G401 (cell line): ENCODE measurements at regions not wholly inside any gene's neighbourhood (a gene's known extent, or its start where the extent isn't known, plus 50 kb on each side); places are given as distances from the start of the nearest gene placed in this dataset.
"Not testable (repeated sequence)": the region's sequence is repeated elsewhere in the genome, so short reads cannot be mapped to it uniquely, and the experiment has no call there.

Experiments
- DNase-seq: peaks from one replicate; pipeline ENCODE4 v3.0.0-alpha.2; 2015; ENCODE audit warnings: low spot score
- in situ Hi-C: cut with HindIII; loops from 2 replicates; pipeline ENCODE4 v1.10.0; 2016; ENCODE audit warnings: low sequenced_read_pairs, mixed read lengths

DNA sequence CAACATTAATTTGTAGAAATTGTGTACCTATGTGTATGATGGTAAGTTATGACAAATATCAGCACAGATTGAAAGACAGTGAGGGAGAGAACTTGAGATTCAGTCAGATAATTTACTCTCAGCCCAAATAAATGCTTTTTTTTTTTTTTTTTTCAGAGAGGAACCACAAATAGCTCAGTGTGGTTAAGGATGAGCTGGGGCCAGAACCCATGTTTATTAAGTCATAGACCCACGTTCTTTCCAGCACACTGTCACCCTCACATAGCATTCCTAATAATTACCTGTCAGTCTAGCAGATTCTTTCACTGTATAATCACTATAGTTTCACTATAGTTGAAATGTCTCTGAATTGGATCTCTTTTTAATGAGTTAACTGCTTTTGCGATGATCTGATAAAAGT is 246.1 kb downstream of the ZIC1 start:
- in situ Hi-C loops: no loop called here
- no peak for DNase-seq

DNA sequence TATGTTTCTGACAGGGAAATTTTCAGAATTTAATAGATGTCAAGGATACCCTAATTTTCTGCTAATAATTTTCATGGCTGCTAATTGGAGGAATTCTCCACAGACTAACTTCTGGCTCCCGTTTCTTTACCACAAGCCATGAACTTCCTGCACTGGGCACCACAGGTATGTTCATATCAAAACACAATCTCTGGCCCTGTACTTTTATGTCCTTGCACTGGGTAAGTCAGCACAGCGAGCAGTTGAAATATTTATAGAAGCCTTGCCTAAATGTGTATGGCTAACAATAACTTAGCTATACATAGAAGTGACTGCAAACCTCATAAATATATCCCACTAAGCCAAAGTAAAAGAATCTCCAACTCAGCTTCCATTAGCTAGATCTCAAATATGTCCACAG is 246.9 kb downstream of the ZIC1 start:
- in situ Hi-C loops: no loop called here
- no peak for DNase-seq

DNA sequence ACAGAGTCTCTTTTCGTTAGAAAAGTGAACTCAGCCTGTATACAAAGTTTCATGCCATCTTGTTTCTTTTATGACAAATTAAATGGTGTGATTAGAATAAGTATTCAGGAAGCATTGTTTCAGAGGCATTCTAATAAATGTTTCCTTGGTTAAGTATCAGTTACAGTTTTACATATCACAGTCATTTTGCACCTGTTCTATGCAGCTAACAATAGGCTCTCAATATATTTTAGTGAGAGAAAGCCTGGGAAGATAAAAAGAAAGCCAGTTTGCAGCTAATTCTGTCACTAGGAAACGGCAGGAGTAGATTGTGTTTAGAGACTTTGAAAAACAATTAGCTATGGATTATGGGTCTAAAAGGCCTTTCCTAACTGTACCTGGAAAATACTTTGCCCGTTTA is 252.8 kb downstream of the ZIC1 start:
- in situ Hi-C loops: no loop called here
- DNase-seq: no peak

DNA sequence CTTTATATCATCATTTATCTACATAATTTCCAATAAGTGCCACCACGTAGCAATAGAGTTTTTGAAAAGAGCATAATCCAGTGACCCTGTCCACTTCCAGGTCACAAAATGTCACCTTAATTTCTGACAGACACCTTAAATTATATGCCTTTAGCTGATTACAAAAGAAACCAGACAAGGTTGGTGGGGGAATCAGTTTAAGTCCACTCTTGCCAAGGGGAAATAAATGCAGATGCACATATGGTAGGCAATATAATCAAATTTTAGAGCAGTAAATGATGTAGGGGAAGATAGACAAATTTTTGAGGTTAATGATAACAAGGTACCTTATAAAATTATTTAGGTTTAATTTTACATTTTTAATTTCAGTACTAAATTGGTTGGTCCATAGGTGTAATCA is 253.5 kb downstream of the ZIC1 start:
- in situ Hi-C loops: no loop called here
- DNase-seq: no peak

DNA sequence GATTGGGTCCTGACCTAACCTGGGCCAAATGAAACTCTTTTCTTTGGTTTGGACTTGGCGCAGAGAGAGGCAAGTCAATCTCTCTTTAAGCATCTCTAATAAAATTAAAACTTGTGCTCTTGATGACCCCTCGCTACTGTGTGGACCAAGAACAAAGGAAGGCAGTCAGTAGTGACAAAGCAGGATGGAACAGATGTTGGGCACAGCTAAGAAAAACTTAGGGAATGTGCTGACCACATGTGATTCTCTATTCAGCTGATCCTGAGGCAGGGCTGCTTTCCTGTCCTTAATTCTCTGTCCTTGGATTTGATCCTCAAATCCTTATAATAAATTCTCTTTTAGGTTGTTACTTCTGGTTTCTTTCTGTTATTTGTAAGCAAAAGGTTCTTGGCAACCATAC is 259.9 kb downstream of the ZIC1 start:
- DNase-seq: no peak
- in situ Hi-C loops: no loop called here

DNA sequence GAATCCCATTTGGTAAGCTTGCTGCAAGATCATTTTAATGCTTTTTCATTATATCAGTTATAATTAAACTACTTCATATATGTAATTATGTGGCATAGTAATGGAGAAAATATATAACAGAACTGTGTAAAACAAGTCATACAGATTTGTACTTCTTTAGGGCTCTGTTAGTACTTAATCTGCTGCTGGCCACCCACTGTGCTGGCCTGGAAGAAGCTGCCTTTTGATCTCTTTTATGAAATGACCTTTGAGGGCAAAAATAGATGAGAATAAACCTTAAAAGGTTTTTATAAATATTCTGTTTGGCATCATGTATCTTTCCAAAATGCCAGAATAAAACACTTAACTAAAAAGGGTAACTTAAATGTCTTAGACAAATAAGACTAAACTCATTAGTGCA is 262.9 kb downstream of the ZIC1 start:
- in situ Hi-C loops: no loop called here
- peak; percentile 52 for DNase-seq

DNA sequence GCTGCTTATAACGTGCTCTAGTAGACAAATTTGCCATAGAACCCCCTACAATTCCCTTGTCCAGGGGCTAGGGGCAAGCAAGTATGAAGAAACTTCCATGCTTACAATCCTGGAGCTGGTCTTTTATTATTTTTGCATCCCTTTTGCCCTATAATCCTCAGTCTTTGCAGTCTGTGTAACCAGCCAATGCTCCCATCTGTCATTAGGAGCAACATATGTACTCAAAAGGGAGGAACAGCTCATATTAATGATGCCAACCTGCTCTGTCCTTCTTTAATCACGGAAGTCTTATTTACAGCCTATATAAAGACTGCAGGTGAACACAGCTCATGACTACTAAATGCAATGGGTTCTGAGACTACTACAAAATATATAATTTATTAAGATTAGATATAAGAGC is 263.3 kb downstream of the ZIC1 start:
- DNase-seq: peak; percentile 96
- in situ Hi-C loops: no loop called here

DNA sequence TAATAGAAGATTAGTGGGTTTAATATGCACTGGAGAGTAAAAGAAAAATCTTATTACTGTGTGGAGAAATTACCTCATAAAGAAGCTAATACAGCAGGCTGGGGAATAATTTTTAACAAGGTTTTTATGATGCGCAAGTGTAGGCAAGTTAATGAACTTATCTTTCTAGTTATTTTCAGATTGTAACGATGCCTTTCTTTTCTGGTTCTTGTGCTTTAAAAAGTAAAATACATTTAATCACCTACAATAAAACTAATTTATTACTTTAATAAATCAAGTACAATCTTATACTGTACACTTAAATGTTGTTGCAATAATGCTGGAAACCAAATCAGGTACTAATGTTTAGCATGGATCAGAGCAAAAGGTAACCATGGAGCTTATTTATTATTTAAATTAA is 266.6 kb downstream of the ZIC1 start:
- in situ Hi-C loops: no loop called here
- no peak for DNase-seq

DNA sequence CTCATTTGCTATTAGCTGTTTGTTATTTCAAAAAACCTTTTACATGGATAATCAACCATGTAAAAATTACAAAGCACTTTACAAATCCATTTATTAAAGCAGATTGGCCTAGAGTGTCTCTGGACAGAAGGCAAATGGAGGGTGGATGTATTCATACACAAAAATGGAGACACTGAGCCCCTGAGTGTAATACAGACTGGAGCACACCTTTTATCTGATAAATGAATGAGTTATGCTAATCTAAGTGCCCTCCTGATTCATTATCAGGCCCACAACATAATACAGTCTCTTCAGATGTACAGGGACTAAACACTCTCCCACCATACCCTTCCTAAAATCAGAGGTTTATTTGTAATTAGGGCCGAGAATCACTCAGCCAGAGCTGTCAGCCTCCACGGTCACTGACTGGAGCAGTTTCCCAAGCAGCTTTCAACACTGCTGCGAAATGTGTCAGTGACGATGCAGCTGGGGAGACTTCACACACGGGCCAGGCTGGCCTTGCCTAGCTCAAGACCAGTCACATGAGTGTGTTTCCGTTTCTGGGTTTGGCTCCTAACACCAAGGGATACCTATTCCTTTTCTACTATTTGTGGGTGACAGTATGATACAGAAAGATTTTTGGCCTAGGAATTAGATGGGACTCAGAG is 271.8 kb downstream of the ZIC1 start:
- peak; percentile 87 for DNase-seq
- in situ Hi-C loops: no loop called here

DNA sequence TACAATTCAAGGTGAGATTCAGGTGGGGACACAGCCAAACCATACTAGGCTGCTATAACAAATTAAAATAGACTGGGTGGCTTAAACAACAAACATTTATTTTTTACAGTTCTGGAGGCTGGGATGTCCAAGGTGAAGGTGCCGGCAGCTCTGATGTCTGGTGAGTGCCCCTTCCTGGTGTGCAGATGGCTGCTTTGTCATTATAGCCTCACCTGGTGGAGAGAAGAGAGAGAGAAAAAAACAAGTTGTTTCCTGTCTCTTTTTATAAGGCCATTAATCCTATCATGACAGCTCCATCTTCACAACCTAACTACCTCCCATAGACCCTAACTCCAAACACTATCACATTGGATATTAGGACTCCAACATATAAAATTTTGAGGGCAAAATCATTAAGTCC is 279.7 kb downstream of the ZIC1 start:
- in situ Hi-C loops: no loop called here
- DNase-seq: no peak

DNA sequence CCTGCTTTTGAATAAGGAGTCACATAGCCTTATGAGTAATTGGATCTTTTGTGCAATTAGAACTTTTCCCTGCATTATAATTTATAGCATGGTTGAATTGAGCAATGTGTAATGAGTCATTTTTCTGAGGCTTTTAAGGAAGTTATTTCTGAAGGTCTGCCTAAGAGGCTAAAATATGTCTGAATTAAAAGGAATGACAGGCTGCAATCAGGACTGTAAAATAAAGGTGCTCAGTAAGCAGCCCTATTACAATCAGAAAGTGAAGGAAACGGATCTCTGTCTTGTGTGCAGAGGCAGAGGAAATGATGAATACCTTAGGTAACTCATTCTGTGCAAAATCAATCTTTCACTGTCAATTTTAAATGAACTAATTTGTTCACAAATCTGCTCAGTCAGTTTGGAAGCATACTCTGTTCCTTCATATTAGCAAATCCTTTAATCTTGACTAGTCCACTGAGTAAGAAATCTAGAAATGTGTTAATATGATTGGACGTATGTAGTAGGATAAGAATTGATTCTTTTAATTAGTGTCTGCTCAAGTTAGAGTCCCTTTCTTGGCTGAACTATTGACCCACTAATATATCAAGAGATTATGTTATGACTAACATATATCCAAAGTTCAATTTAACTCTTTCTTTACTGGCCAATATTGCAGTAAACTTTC is 290.1 kb downstream of the ZIC1 start:
- no peak for DNase-seq
- in situ Hi-C loops: no loop called here

DNA sequence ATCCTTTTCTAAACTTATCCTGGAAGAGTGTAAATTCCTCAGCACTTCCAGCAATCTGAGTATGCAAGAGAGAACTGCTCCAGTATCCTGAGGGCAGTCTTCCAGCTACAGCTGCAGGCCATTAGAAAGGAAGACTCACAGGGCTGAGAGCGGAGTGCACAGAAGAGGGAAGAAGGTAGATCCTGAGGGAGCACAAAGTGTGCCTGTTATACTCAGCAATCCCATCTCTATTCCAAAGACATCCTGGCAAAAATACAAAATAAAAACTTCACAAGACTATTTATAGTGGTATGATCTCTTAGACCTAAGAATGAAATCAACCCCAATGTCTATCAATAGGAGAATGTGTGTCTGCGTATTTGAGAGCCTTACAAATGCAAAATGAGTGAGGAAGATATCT is 292.0 kb downstream of the ZIC1 start:
- in situ Hi-C loops: no loop called here
- no peak for DNase-seq

DNA sequence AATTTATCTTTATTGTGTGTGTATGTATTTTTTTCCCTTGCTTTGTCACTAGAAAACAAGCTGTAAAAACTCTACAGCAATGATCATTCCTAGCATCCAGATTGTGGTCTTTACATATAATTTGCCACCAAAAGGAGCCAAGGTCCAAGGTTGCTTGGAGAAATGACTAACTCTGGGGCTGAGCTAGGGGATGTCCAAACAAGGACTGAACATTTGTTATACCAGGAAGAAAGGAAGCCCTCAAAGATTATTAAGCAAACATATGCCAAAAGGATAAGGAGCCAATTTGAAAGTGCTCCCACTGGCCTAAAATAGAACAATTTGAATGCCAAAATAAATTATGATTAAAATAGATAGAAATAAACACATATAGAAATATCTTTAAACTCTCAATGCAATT is 293.3 kb downstream of the ZIC1 start:
- peak; percentile 90 for DNase-seq
- in situ Hi-C loops: no loop called here

DNA sequence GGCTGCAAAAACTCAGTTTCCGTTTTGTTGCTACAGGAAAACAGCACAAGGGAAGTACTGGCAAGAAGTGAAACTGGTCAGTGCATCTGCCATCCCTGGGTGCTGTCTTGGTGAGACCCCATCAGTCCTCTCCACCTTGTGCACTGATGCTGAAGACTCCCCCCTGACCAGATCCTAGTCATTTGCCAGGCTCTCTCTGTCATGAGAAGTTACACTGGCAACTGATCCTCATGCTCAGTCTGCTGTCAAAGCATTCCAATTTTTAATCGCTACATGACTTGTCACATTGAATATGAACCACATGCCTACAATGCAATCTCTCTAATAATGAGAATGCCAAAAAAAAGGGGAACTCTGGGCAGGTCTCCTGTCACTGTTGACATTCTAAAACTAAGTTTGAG is 296.5 kb downstream of the ZIC1 start:
- peak; percentile 96 for DNase-seq
- in situ Hi-C loops: no loop called here

DNA sequence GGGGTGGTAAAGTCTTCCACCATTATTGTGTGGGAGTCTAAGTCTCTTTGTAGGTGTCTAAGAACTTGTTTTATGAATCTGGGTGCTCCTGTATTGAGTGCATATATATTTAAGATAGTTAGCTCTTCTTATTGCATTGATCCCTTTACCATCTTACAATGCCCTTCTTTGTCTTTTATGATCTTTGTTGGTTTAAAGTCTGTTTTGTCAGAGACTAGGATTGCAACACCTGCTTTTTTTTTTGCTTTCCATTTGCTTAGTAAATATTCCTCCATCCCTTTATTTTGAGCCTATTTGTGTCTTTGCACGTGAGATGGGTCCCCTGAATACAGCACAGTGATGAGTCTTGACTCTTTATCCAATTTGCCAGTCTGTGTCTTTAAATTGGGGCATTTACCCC is 301.6 kb downstream of the ZIC1 start:
- in situ Hi-C loops, DNase-seq: not testable (repeated sequence)

DNA sequence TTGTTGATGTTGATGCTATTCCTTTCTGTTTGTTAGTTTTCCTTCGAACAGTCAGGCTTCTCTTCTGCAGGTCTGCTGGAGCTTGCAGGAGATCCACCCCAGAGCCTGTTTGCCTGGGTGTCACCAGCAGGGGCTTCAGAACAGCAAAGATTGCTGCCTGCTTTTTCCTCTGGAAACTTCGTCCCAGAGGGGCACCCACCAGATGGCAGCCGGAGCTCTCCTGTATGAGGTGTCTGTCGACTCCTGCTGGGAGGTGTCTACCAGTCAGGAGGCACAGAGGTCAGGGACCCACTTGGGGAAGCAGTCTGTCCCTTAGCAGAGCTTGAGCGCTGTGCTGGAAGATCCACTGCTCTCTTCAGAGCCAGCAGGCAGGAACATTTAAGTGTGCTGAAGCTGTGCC is 303.2 kb downstream of the ZIC1 start:
- in situ Hi-C loops: no loop called here
- no peak for DNase-seq

DNA sequence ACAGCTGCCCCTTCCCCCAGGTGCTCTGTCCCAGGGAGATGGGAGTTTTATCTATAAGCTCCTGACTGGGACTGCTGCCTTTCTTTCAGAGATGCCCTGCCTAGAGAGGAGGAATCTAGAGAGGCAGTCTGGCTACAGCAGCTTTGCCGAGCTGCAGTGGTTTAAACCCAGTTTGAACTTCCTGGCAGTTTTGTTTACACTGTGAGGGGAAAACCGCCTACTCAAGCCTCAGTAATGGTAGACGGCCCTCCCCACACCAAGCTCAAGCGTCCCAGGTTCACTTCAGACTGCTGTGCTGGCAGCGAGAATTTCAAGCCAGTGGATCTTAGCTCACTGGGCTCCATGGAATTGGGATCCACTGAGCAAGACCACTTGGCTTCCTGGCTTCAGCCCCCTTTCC is 303.6 kb downstream of the ZIC1 start:
- DNase-seq, in situ Hi-C loops: not testable (repeated sequence)

DNA sequence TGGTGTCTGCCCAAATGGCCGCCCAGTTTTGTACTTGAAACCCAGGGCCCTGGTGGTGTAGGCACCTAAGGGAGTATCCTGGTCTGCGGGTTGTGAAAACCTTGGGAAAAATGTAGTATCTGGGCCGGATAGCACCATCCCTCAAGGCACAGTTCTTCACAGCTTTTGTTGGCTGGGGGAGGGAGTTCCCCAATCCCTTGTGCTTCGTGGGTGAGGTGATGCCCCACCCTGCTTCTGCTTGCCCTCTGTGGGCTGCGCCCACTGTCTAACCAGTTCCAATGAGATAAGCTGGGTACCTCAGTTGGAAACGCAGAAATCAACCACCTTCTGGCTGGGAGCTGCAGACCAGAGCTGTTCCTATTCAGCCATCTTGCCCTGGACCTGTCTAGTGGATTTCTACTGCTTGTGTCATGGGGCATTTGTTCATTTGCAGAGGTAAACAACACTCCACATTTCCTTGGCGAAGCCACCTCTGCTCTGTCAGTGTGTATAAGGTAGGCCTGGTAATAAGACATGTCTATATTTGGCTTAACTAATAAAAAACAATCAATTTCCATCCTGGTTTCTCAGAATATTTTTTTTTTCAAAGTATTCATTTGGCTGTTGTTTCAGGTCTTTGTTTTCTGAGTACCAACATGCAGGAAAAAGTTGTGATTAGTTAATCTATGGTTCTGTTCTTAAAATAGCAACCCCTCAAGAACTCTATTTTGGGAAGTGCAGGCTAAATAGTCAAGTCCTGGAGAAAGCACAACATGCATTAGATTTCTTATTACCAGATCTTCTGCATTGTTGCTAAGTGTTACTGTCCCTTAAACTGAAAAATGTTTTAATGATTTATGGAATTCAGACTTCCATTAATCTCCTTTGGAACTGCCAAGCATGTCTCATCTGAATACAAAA is 304.3 kb downstream of the ZIC1 start:
- no peak for DNase-seq
- in situ Hi-C loops: no loop called here

DNA sequence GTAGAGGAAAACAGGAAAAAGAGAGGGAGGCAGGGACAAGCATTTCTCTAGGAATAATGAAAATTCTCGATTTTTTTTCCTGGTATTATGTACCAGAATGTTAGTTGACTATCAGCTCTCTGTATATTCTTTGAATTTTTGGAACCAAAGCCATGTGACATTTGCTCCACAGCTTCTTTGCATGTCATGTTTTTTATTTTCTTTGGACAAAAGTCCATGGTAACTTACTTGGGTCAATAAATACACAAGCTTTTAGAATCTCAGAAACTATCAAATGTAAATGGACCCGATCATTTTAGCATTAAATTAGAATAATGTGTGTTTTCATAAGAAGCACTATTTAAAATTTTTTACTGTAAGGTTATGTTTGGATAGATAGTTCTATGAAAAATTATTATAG is 320.5 kb downstream of the ZIC1 start:
- DNase-seq: no peak
- in situ Hi-C loops: no loop called here

DNA sequence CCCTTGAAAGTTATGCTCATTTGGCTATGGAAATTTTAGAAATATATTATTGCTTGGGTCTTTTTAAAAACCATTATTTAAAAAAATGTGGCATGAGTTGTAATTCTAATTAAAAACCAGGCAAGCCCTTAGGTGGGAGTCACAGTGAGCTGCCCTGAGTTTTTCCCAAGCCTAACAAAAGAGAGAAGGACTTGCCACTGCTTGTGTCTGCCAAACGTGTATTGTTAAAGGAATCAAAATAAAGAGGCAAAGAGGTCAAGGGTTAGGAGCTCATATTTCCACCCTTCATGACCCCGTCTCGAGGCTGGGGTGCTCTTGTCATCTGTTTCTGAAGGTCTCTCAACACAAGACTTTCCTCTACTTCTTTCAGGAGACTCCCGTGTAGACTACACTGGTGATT is 321.1 kb downstream of the ZIC1 start:
- in situ Hi-C loops: no loop called here
- no peak for DNase-seq
